OCI-LY1 (cell line): ENCODE measurements at regions not wholly inside any gene's neighbourhood (a gene's known extent, or its start where the extent isn't known, plus 50 kb on each side); places are given as distances from the start of the nearest gene placed in this dataset.

Source experiments
- CTCF ChIP-seq: fragments of 200-600 bp; sonication (generic), shearing (Covaris generic); IDR thresholded peaks from 2 replicates; pipeline ENCODE4 v1.5.1; 2017; ENCODE audit warnings: mild to moderate bottlenecking, antibody characterized with exemption, low read length, moderate library complexity, mixed read lengths
- EZH2 ChIP-seq: fragments of 200-600 bp; sonication (generic), shearing (Covaris generic); IDR thresholded peaks from 2 replicates; pipeline ENCODE4 v1.8.0; 2017; ENCODE audit warnings: borderline replicate concordance, mixed run types, mild to moderate bottlenecking, antibody characterized with exemption, low read length, moderate library complexity, mixed read lengths

- TF ChIP-seq CTCF (no peak), EZH2 (no peak)
Observed at GRCh38 chr22:48423481-48423911, 1404.2 kb downstream of the BRD1 start.
